Mesothelial cell of epicardium (in vitro differentiated cells): ENCODE measurements at regions not wholly inside any gene's neighbourhood (a gene's known extent, or its start where the extent isn't known, plus 50 kb on each side); places are given as distances from the start of the nearest gene placed in this dataset.

Experiments used
- DNase-seq, 2 experiments: peaks; one replicate each; pipeline ENCODE4 v3.0.0; 2021; ENCODE audit warnings: low spot score in 2 of 2; ENCODE audit not compliant: unreplicated experiment in 2 of 2
- H3K27ac Mint-ChIP-seq: 2 replicates; pipeline ENCODE4 v1.8.0; 2021; ENCODE audit warnings: mixed read lengths
- H3K27me3 Mint-ChIP-seq: 2 replicates; pipeline ENCODE4 v1.8.0; 2021; ENCODE audit warnings: low read depth, mixed read lengths
- H3K36me3 Mint-ChIP-seq: 2 replicates; pipeline ENCODE4 v1.8.0; 2021; ENCODE audit warnings: mixed read lengths
- H3K4me1 Mint-ChIP-seq: 2 replicates; pipeline ENCODE4 v1.8.0; 2021; ENCODE audit warnings: mixed read lengths
- H3K4me3 Mint-ChIP-seq: 2 replicates; pipeline ENCODE4 v1.8.0; 2021; ENCODE audit warnings: mild to moderate bottlenecking, moderate library complexity, mixed read lengths
- H3K9me3 Mint-ChIP-seq: 2 replicates; pipeline ENCODE4 v1.8.0; 2021; ENCODE audit warnings: mixed read lengths
- CTCF ChIP-seq: fragments of 200-600 bp; sonication (generic); IDR thresholded peaks from one replicate; pipeline ENCODE4 v1.5.0; 2021; ENCODE audit warnings: antibody characterized with exemption; ENCODE audit not compliant: unreplicated experiment

- no peak for TF ChIP-seq CTCF
- H3K36me3 Mint-ChIP-seq: peaks cover 3% of the 10 kb centered on the region
Measured at GRCh38 chr5:107100121-107100520, 570.6 kb downstream of the EFNA5 start.

GRCh38 chr5:107099506-107099905 lies 571.2 kb downstream of the EFNA5 start:
- no peak for DNase-seq
- H3K9me3 Mint-ChIP-seq: peaks cover 25% of the 10 kb centered on the region
- peaks cover 35% of the 10 kb centered on the region for H3K4me1 Mint-ChIP-seq
- H3K36me3 Mint-ChIP-seq: peaks cover 5% of the 10 kb centered on the region
- H3K4me3 Mint-ChIP-seq: peak overlapping the region; percentile 9
- no peaks in the 10 kb centered on the region for H3K27me3 Mint-ChIP-seq
- TF ChIP-seq CTCF: no peak
- peak overlapping the region; percentile 70 for H3K27ac Mint-ChIP-seq

More at GRCh38 chr5:107100121-107100520, 570.6 kb downstream of the EFNA5 start:
- H3K9me3 Mint-ChIP-seq: peaks cover 22% of the 10 kb centered on the region
- DNase-seq: no peak
- no peak overlapping the region for H3K4me3 Mint-ChIP-seq
- H3K4me1 Mint-ChIP-seq: peaks cover 37% of the 10 kb centered on the region
- no peaks in the 10 kb centered on the region for H3K27me3 Mint-ChIP-seq
- peak overlapping the region; percentile 76 for H3K27ac Mint-ChIP-seq

GRCh38 chr5:107092695-107093094 lies 578.0 kb downstream of the EFNA5 start:
- no peak overlapping the region for H3K27ac Mint-ChIP-seq
- no peak for TF ChIP-seq CTCF
- H3K9me3 Mint-ChIP-seq: peaks cover 16% of the 10 kb centered on the region
- peaks cover 22% of the 10 kb centered on the region for H3K4me1 Mint-ChIP-seq
- DNase-seq: no peak
- H3K36me3 Mint-ChIP-seq: peaks cover 12% of the 10 kb centered on the region
- no peaks in the 10 kb centered on the region for H3K27me3 Mint-ChIP-seq
- H3K4me3 Mint-ChIP-seq: no peak overlapping the region

- Mint-ChIP-seq H3K27me3 (no peaks in the 10 kb centered on the region), H3K4me1 (peaks cover 22% of the 10 kb centered on the region), H3K4me3 (no peak overlapping the region), H3K27ac (peak overlapping the region; percentile 66), H3K9me3 (peaks cover 22% of the 10 kb centered on the region), H3K36me3 (peaks cover 12% of the 10 kb centered on the region)
- TF ChIP-seq CTCF: no peak
- no peak for DNase-seq
Measured at GRCh38 chr5:107090506-107090905, 580.2 kb downstream of the EFNA5 start.

- Mint-ChIP-seq H3K4me3 (no peak overlapping the region), H3K36me3 (peaks cover 8% of the 10 kb centered on the region), H3K9me3 (peaks cover 19% of the 10 kb centered on the region), H3K27ac (peak overlapping the region; percentile 18), H3K4me1 (peaks cover 22% of the 10 kb centered on the region), H3K27me3 (no peaks in the 10 kb centered on the region)
- TF ChIP-seq CTCF: no peak
- no peak for DNase-seq
Measured at GRCh38 chr5:107088907-107089306, 581.8 kb downstream of the EFNA5 start.

GRCh38 chr5:107085572-107085971 lies 585.2 kb downstream of the EFNA5 start:
- Mint-ChIP-seq H3K9me3 (peaks cover 9% of the 10 kb centered on the region), H3K36me3 (no peaks in the 10 kb centered on the region), H3K27me3 (no peaks in the 10 kb centered on the region), H3K27ac (no peak overlapping the region), H3K4me3 (no peak overlapping the region), H3K4me1 (peaks cover 19% of the 10 kb centered on the region)
- no peak for DNase-seq
- TF ChIP-seq CTCF: no peak
